GM21447 (cell line): ENCODE measurements at regions not wholly inside any gene's neighbourhood (a gene's known extent, or its start where the extent isn't known, plus 50 kb on each side); places are given as distances from the start of the nearest gene placed in this dataset.
"Not testable (repeated sequence)": the region's sequence is repeated elsewhere in the genome, so short reads cannot be mapped to it uniquely, and the experiment has no call there.

ENCODE experiments used
- ATAC-seq: cut with Tn5 transposase; IDR thresholded peaks from one replicate; pipeline ENCODE4 v1.9.1; 2021; ENCODE audit not compliant: unreplicated experiment

GRCh38 chr3:110577854-110578253 lies 493.8 kb upstream of the NECTIN3 start:
- ATAC-seq = no peak

GRCh38 chr3:110579840-110580550 lies 491.6 kb upstream of the NECTIN3 start:
- no peak for ATAC-seq

GRCh38 chr3:110583373-110583935 lies 488.2 kb upstream of the NECTIN3 start:
- no peak for ATAC-seq

- ATAC-seq = no peak
Observed at GRCh38 chr3:110588906-110589305, 482.7 kb upstream of the NECTIN3 start.

- no peak for ATAC-seq
Observed at GRCh38 chr3:110589341-110589740, 482.3 kb upstream of the NECTIN3 start.

- ATAC-seq = no peak
Observed at GRCh38 chr3:110593749-110594148, 477.9 kb upstream of the NECTIN3 start.

GRCh38 chr3:110598847-110599490 lies 472.6 kb upstream of the NECTIN3 start:
- ATAC-seq = no peak

- no peak for ATAC-seq
Observed at GRCh38 chr3:110608566-110608965, 463.1 kb upstream of the NECTIN3 start.

GRCh38 chr3:110612045-110612444 lies 459.6 kb upstream of the NECTIN3 start:
- ATAC-seq = no peak

- no peak for ATAC-seq
Observed at GRCh38 chr3:110614186-110614585, 457.4 kb upstream of the NECTIN3 start.

- no peak for ATAC-seq
Observed at GRCh38 chr3:110615454-110615853, 456.2 kb upstream of the NECTIN3 start.

GRCh38 chr3:110618512-110619226 lies 452.9 kb upstream of the NECTIN3 start:
- no peak for ATAC-seq

GRCh38 chr3:110620118-110620517 lies 451.5 kb upstream of the NECTIN3 start:
- no peak for ATAC-seq

GRCh38 chr3:110623571-110623970 lies 448.0 kb upstream of the NECTIN3 start:
- ATAC-seq = no peak

- no peak for ATAC-seq
Observed at GRCh38 chr3:110624576-110624975, 447.0 kb upstream of the NECTIN3 start.

GRCh38 chr3:110625201-110625747 lies 446.3 kb upstream of the NECTIN3 start:
- no peak for ATAC-seq

- not testable (repeated sequence) for ATAC-seq
Observed at GRCh38 chr3:110626652-110627111, 444.9 kb upstream of the NECTIN3 start.

GRCh38 chr3:110628650-110629301 lies 442.8 kb upstream of the NECTIN3 start:
- ATAC-seq = no peak

- no peak for ATAC-seq
Observed at GRCh38 chr3:110629917-110630316, 441.7 kb upstream of the NECTIN3 start.

- no peak for ATAC-seq
Observed at GRCh38 chr3:110644203-110644602, 427.4 kb upstream of the NECTIN3 start.

- no peak for ATAC-seq
Observed at GRCh38 chr3:110646055-110646454, 425.6 kb upstream of the NECTIN3 start.
